Neuronal stem cell (in vitro differentiated cells): ENCODE measurements at regions not wholly inside any gene's neighbourhood (a gene's known extent, or its start where the extent isn't known, plus 50 kb on each side); places are given as distances from the start of the nearest gene placed in this dataset.
"Not testable (repeated sequence)": the region's sequence is repeated elsewhere in the genome, so short reads cannot be mapped to it uniquely, and the experiment has no call there.

Experiments
- DNase-seq: peaks from one replicate; pipeline ENCODE4 v3.0.0-alpha.2; 2013; ENCODE audit warnings: low spot score
- H2AFZ ChIP-seq: one replicate; pipeline ENCODE4 v1.6.1; 2013; ENCODE audit warnings: mild to moderate bottlenecking, low read length, inconsistent platforms
- H2AK5ac ChIP-seq: 2 replicates; pipeline ENCODE4 v1.6.1; 2013; ENCODE audit warnings: low read depth, mild to moderate bottlenecking, inconsistent platforms, low read length, moderate library complexity, mixed read lengths
- H2BK120ac ChIP-seq: 2 replicates; pipeline ENCODE4 v1.6.1; 2013; ENCODE audit warnings: low read depth, mild to moderate bottlenecking, inconsistent platforms, low read length, moderate library complexity, mixed read lengths
- H2BK12ac ChIP-seq: one replicate; pipeline ENCODE4 v1.6.1; 2013; ENCODE audit warnings: low read length, inconsistent platforms
- H2BK15ac ChIP-seq: 2 replicates; pipeline ENCODE4 v1.6.1; 2013; ENCODE audit warnings: mild to moderate bottlenecking, low read length, inconsistent platforms, mixed read lengths
- H2BK5ac ChIP-seq: one replicate; pipeline ENCODE4 v1.6.1; 2013; ENCODE audit warnings: inconsistent platforms, mild to moderate bottlenecking, low read length, moderate library complexity
- H3K14ac ChIP-seq: one replicate; pipeline ENCODE4 v1.6.1; 2013; ENCODE audit warnings: low read length, inconsistent platforms
- H3K18ac ChIP-seq: 2 replicates; pipeline ENCODE4 v1.6.1; 2013; ENCODE audit warnings: low read length, inconsistent platforms
- H3K23ac ChIP-seq: 2 replicates; pipeline ENCODE4 v1.6.1; 2013; ENCODE audit warnings: low read depth, mild to moderate bottlenecking, mixed read lengths, low read length, inconsistent platforms; ENCODE audit not compliant: poor library complexity
- H3K27ac ChIP-seq: replicated peaks from 3 replicates; pipeline ENCODE4 v1.5.1; 2013; ENCODE audit warnings: low read length, inconsistent platforms
- H3K27me3 ChIP-seq, 3 experiments: 2 replicates each; pipeline ENCODE4 v1.6.1; 2013; ENCODE audit warnings: low read length in 3 of 3, mild to moderate bottlenecking in 2 of 3, inconsistent platforms in 1 of 3, low read depth in 1 of 3, mixed read lengths in 1 of 3, moderate library complexity in 1 of 3; ENCODE audit not compliant: control insufficient read depth in 3 of 3, insufficient read depth in 3 of 3
- H3K36me3 ChIP-seq, 2 donors: replicated peaks in 1 of 2; 2 replicates each; pipeline ENCODE4 v1.6.1; 2013; ENCODE audit warnings: low read length in 2 of 2; ENCODE audit not compliant: control insufficient read depth in 2 of 2, insufficient read depth in 2 of 2
- H3K4ac ChIP-seq: 2 replicates; pipeline ENCODE4 v1.6.1; 2013; ENCODE audit warnings: inconsistent platforms, mild to moderate bottlenecking, low read length, moderate library complexity
- H3K4me1 ChIP-seq, 2 donors: 1 replicate in 1 of 2; 2 replicates in 1 of 2; pipeline ENCODE4 v1.6.1; 2013; ENCODE audit warnings: low read length in 2 of 2, low read depth in 1 of 2; ENCODE audit not compliant: control insufficient read depth in 2 of 2, insufficient read depth in 1 of 2
- H3K4me2 ChIP-seq: one replicate; pipeline ENCODE4 v1.6.1; 2013; ENCODE audit warnings: mild to moderate bottlenecking, low read length, inconsistent platforms; ENCODE audit not compliant: insufficient read depth, poor library complexity, severe bottlenecking
- H3K4me3 ChIP-seq, 2 donors: 2 replicates each; pipeline ENCODE4 v1.5.1; 2013; ENCODE audit warnings: low read length in 2 of 2, mild to moderate bottlenecking in 2 of 2, inconsistent platforms in 1 of 2, moderate library complexity in 1 of 2
- H3K79me1 ChIP-seq: one replicate; pipeline ENCODE4 v1.6.1; 2013; ENCODE audit warnings: low read depth, mild to moderate bottlenecking, inconsistent platforms, low read length, moderate library complexity
- H3K9ac ChIP-seq: one replicate; pipeline ENCODE4 v1.6.1; 2013; ENCODE audit warnings: mild to moderate bottlenecking, low read depth, low read length, inconsistent platforms; ENCODE audit not compliant: poor library complexity
- H3K9me3 ChIP-seq, 2 donors: replicated peaks in 1 of 2; 2 replicates each; pipeline versions ENCODE3 to v1.6.1; 2013; ENCODE audit warnings: low read length in 2 of 2, mild to moderate bottlenecking in 2 of 2, inconsistent platforms in 1 of 2, low read depth in 1 of 2, mixed read lengths in 1 of 2, moderate library complexity in 1 of 2; ENCODE audit not compliant: control insufficient read depth in 2 of 2, insufficient read depth in 1 of 2
- H4K8ac ChIP-seq: one replicate; pipeline ENCODE4 v1.6.1; 2013; ENCODE audit warnings: low read depth, mild to moderate bottlenecking, inconsistent platforms, low read length, moderate library complexity
- H4K91ac ChIP-seq: one replicate; pipeline ENCODE4 v1.6.1; 2013; ENCODE audit warnings: low read length, low read depth, mild to moderate bottlenecking, inconsistent platforms; ENCODE audit not compliant: poor library complexity
- WGBS, 2 donors: extraction: QIAGEN DNeasy Blood & Tissue Kit; methylation state at CpG; one replicate each; pipeline ENCODE4 v1.1.7; 2013; ENCODE audit warnings: missing lambda C conversion rate in 2 of 2, mixed read lengths in 1 of 2; ENCODE audit not compliant: insufficient read length in 2 of 2, insufficient replicate concordance in 1 of 2; ENCODE audit errors: extremely low coverage in 2 of 2; 5-methylcytosine and 5-hydroxymethylcytosine counted together

DNA sequence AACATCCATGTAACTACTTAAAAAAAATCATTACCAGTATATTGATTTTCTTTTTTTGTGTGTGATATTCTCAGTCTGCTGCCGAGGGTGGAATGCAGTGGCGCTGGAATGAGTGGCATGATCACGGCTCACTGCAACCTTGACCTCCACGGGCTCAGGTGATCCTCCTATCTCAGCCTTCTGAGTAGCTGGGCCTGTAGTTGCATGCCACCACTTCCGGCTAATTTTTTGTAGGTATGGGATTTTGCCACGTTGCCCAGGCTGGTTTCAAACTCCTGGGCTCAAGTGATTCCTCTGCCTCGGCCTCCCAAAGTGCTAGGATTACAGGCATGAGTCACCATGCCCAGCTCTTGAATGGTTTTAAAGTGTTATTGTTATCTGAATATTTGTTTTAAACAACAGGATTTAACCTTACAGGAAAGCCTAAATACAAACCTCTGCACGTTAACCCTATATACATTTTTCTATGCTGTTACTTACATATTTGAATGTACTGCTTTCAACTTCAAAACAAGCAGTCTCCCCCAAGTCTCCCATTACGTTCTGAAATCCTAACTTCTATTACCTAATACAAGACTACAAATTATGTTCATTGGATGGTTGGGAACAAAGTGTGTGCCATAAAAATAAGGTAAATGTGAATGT lies 61.7 kb downstream of the KPNA2 start:
- H2BK15ac ChIP-seq = no peak overlapping the region
- H4K91ac ChIP-seq = no peak overlapping the region
- no peak for DNase-seq
- WGBS, 2 donors = no CpG with 5 or more reads among the region's 9 CpGs
- no peak overlapping the region for H3K27ac ChIP-seq
- H2BK120ac ChIP-seq = no peak overlapping the region
- H3K4me1 ChIP-seq = peaks cover 1 to 2% of the 10 kb centered on the region in 2 donors
- no peak overlapping the region for H3K4ac ChIP-seq
- H2AK5ac ChIP-seq = no peak overlapping the region
- H3K14ac ChIP-seq = no peak overlapping the region
- no peak overlapping the region for H3K9ac ChIP-seq
- peaks cover 0 to 21% (median 4%) of the 10 kb centered on the region in 3 experiments for H3K27me3 ChIP-seq
- H3K79me1 ChIP-seq = no peaks in the 10 kb centered on the region
- H2AFZ ChIP-seq = no peak overlapping the region
- H4K8ac ChIP-seq = no peak overlapping the region
- H2BK5ac ChIP-seq = no peak overlapping the region
- no peak overlapping the region for H3K4me2 ChIP-seq
- no peak overlapping the region for H3K18ac ChIP-seq
- no peak overlapping the region for H3K4me3 ChIP-seq
- no peaks in the 10 kb centered on the region for H3K36me3 ChIP-seq
- H3K23ac ChIP-seq = no peak overlapping the region
- H3K9me3 ChIP-seq = peaks cover 0 to 6% of the 10 kb centered on the region in 2 donors
- no peak overlapping the region for H2BK12ac ChIP-seq

DNA sequence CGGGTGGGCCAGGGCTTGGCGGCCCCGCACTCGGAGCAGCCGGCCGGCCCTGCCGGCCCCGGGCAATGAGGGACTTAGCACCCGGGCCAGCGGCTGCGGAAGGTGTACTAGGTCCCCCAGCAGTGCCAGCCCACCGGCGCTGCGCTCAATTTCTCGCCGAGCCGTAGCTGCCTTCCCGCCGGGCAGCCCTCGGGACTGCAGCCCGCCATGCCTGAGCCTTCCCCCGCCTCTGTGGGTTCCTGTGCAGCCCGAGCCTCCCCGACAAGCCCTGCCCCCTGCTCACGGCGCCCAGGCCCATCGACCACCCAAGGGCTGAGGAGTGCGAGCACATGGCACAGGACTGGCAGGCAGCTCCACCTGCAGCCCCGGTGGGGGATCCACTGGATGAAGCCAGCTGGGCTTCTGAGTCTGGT lies 63.8 kb downstream of the KPNA2 start:
- DNase-seq, H3K36me3 ChIP-seq, H2AK5ac ChIP-seq: not testable (repeated sequence)

DNA sequence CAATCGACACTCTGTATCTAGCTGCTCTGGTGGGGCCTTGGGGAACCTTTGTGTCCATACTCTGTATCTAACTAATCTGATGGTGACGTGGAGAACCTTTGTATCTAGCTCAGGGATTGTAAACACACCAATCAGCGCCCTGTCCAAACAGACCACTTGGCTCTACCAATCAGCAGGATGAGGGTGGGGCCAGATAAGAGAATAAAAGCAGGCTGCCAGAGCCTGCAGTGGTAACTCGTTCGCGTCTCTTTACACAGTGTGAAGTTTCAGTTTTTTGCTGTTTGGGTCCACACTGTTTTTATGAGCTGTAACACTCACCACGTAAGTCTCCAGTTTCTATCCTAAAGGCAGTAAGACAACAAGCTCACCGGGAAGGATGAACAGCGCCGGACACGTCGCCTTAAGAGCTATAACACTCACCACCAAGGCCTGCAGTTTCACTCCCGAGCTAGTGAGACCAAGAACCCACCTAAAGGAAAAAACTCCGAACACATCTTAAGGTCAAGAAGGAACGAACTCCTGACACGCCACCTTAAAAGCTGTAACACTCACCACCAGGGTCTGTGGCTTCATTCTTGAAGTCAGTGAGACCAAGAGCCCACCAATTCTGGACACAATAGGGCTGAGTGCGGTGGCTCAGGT lies 64.6 kb downstream of the KPNA2 start:
- Histone ChIP-seq H2BK15ac (no peak overlapping the region), H3K9me3 (peaks cover 0 to 6% of the 10 kb centered on the region in 2 donors), H3K36me3 (no peaks in the 10 kb centered on the region), H3K4me2 (no peak overlapping the region), H3K4me1 (peaks cover 2 to 12% of the 10 kb centered on the region in 2 donors), H3K27ac (no peak overlapping the region), H4K91ac (no peak overlapping the region), H2BK12ac (no peak overlapping the region), H3K4ac (no peak overlapping the region), H2BK120ac (no peak overlapping the region), H3K9ac (no peak overlapping the region), H3K27me3 (peaks cover 0 to 32% (median 0%) of the 10 kb centered on the region in 3 experiments), H3K4me3 (no peak overlapping the region), H2BK5ac (no peak overlapping the region), H4K8ac (no peak overlapping the region), H3K18ac (no peak overlapping the region), H3K14ac (no peak overlapping the region), H2AFZ (peak overlapping the region; percentile 47), H2AK5ac (no peak overlapping the region), H3K23ac (no peak overlapping the region), H3K79me1 (no peaks in the 10 kb centered on the region)
- WGBS, 2 donors = no CpG with 5 or more reads among the region's 17 CpGs
- DNase-seq = no peak

More for the DNA sequence above, 63.8 kb downstream of the KPNA2 start:
- not testable (repeated sequence) for H3K9ac ChIP-seq, H3K23ac ChIP-seq, H3K79me1 ChIP-seq, H3K4me2 ChIP-seq, H3K14ac ChIP-seq, H4K91ac ChIP-seq, H2BK120ac ChIP-seq, H3K18ac ChIP-seq, H2BK5ac ChIP-seq, H2AFZ ChIP-seq, H3K4ac ChIP-seq, H2BK15ac ChIP-seq, H4K8ac ChIP-seq, H2BK12ac ChIP-seq, H3K4me3 ChIP-seq, H3K9me3 ChIP-seq, H3K27ac ChIP-seq
- no CpG with 5 or more reads among the region's 29 CpGs for WGBS, 2 donors
- Histone ChIP-seq H3K4me1 (peaks cover 2 to 12% of the 10 kb centered on the region in 2 donors), H3K27me3 (peaks cover 0 to 32% (median 4%) of the 10 kb centered on the region in 3 experiments)
